HCT116 (cell line): ENCODE measurements at regions not wholly inside any gene's neighbourhood (a gene's known extent, or its start where the extent isn't known, plus 50 kb on each side); places are given as distances from the start of the nearest gene placed in this dataset.

Source experiments
- ATAC-seq: fragments of 200-7000 bp; cut with Tn5 transposase; 2 replicates; pipeline ENCODE4 v1.9.1; 2020; ENCODE audit warnings: mild to moderate bottlenecking, moderate library complexity
- BruUV-seq: library from RNA; stranded (reverse); fragments of 400-500 nt; replicated peaks from 2 replicates; lab custom pipeline; 2021; lab: Mats Ljungman, UMichigan
- CTCF ChIA-PET: fragments of 300-600 bp; sonication (Branson Sonifier 250); formaldehyde crosslinking; loops from one replicate; lab custom pipeline; 2021; ENCODE audit warnings: antibody characterized with exemption; lab: Charles Lee
- POLR2A ChIA-PET: fragments of 300-600, 350-600 bp; sonication (Branson Sonifier 250); formaldehyde crosslinking; loops from one replicate; lab custom pipeline; 2021; ENCODE audit warnings: antibody characterized with exemption; lab: Charles Lee
- RAD21 ChIA-PET, 2 experiments: fragments of 300-600 bp; sonication (Branson Sonifier 250); formaldehyde crosslinking; loops; one replicate each; lab custom pipeline; 2023; ENCODE audit warnings: low total read pairs in 2 of 2; ENCODE audit not compliant: uncharacterized antibody in 2 of 2, unreplicated experiment in 2 of 2, low non-redundant PET in 1 of 2; lab: Charles Lee
- DNase-seq: peaks from one replicate; pipeline ENCODE4 v3.0.0-alpha.2; 2010; ENCODE audit warnings: low read depth, low spot score
- H2AFZ ChIP-seq: fragments of 200-600 bp; shearing (Covaris generic), sonication (generic); 2 replicates; pipeline ENCODE4 v1.6.1; 2017; ENCODE audit warnings: low read depth, mixed run types, mixed read lengths, antibody characterized with exemption, low read length; ENCODE audit not compliant: poor library complexity, severe bottlenecking
- H3K27ac ChIP-seq: 2 replicates; pipeline ENCODE4 v1.5.1; 2012; ENCODE audit warnings: low read depth, low read length
- H3K27me3 ChIP-seq: fragments of 200-600 bp; sonication (generic); 2 replicates; pipeline ENCODE4 v1.6.1; 2016; ENCODE audit warnings: mixed run types, low read length, mixed read lengths; ENCODE audit not compliant: insufficient read depth
- H3K36me3 ChIP-seq, 2 experiments: fragments of 200-500 bp in 1 of 2; fragments of 200-600 bp in 1 of 2; sonication (Bioruptor generic) in 1 of 2; sonication (generic) in 1 of 2; 2 replicates each; pipeline versions ENCODE4 v1.5.1 to v1.6.1; 2014 to 2016; ENCODE audit warnings: low read length in 2 of 2, inconsistent platforms in 1 of 2, mixed read lengths in 1 of 2, mixed run types in 1 of 2; ENCODE audit not compliant: insufficient read depth in 2 of 2, control insufficient read depth in 1 of 2
- H3K4me1 ChIP-seq, 2 experiments: fragments of 200-600 bp in 1 of 2; sonication (generic) in 1 of 2; 2 replicates each; pipeline versions ENCODE4 v1.5.1 to v1.6.1; 2012 to 2017; ENCODE audit warnings: low read length in 2 of 2, inconsistent platforms in 1 of 2, mild to moderate bottlenecking in 1 of 2, mixed read lengths in 1 of 2, mixed run types in 1 of 2, moderate library complexity in 1 of 2; ENCODE audit not compliant: insufficient read depth in 2 of 2, control insufficient read depth in 1 of 2
- H3K4me2 ChIP-seq: fragments of 200-600 bp; sonication (generic); 2 replicates; pipeline ENCODE4 v1.6.1; 2017; ENCODE audit warnings: mixed run types, low read length, mixed read lengths
- H3K4me3 ChIP-seq, 2 experiments: fragments of 200-600 bp in 1 of 2; sonication (generic) in 1 of 2; replicated peaks in 1 of 2; 2 replicates each; pipeline ENCODE4 v1.5.1; 2011 to 2016; ENCODE audit warnings: low read length in 2 of 2, control low read depth in 1 of 2, low read depth in 1 of 2, mild to moderate bottlenecking in 1 of 2, mixed read lengths in 1 of 2, mixed run types in 1 of 2
- H3K79me2 ChIP-seq: fragments of 200-600 bp; sonication (generic); 2 replicates; pipeline ENCODE4 v1.6.1; 2017; ENCODE audit warnings: mild to moderate bottlenecking, mixed run types, low read length, moderate library complexity, mixed read lengths; ENCODE audit not compliant: insufficient read depth
- H3K9ac ChIP-seq: fragments of 200-600 bp; sonication (generic); 2 replicates; pipeline ENCODE4 v1.6.1; 2016; ENCODE audit warnings: low read length, mixed read lengths
- H3K9me2 ChIP-seq: fragments of 200-600 bp; sonication (generic), shearing (Covaris generic); 2 replicates; pipeline ENCODE4 v1.6.1; 2017; ENCODE audit warnings: mixed run types, mild to moderate bottlenecking, moderate library complexity; ENCODE audit not compliant: insufficient read depth
- H3K9me3 ChIP-seq, 2 experiments: fragments of 200-500 bp in 1 of 2; fragments of 200-600 bp in 1 of 2; sonication (Bioruptor generic) in 1 of 2; sonication (generic) in 1 of 2; 2 replicates each; pipeline ENCODE4 v1.6.1; 2014 to 2017; ENCODE audit warnings: low read length in 2 of 2, mixed read lengths in 2 of 2, inconsistent platforms in 1 of 2, low read depth in 1 of 2, mild to moderate bottlenecking in 1 of 2, mixed run types in 1 of 2, moderate library complexity in 1 of 2; ENCODE audit not compliant: control insufficient read depth in 1 of 2, insufficient read depth in 1 of 2
- H4K20me1 ChIP-seq: fragments of 200-600 bp; sonication (generic), shearing (Covaris generic); 2 replicates; pipeline ENCODE4 v1.6.1; 2017; ENCODE audit warnings: mixed run types, mild to moderate bottlenecking, moderate library complexity; ENCODE audit not compliant: insufficient read depth
- CBX3 ChIP-seq: IDR thresholded peaks from 2 replicates; pipeline ENCODE4 v1.6.1; 2012; ENCODE audit warnings: low read depth
- EGR1 ChIP-seq: IDR thresholded peaks from 2 replicates; pipeline ENCODE4 v1.6.1; 2012; ENCODE audit warnings: low read depth
- EZH2 ChIP-seq: fragments of 200-600 bp; sonication (generic); IDR thresholded peaks from 2 replicates; pipeline ENCODE4 v1.6.1; 2017; ENCODE audit warnings: antibody characterized with exemption, mixed run types
- EZH2phosphoT487 ChIP-seq: fragments of 200-600 bp; IDR thresholded peaks from 2 replicates; pipeline ENCODE4 v1.6.1; 2018; ENCODE audit warnings: antibody characterized with exemption, borderline replicate concordance
- POLR2AphosphoS5 ChIP-seq: IDR thresholded peaks from 2 replicates; pipeline ENCODE4 v1.6.1; 2011; ENCODE audit warnings: mild to moderate bottlenecking, low read depth, low read length, moderate library complexity
- RAD21 ChIP-seq: IDR thresholded peaks from 2 replicates; pipeline ENCODE4 v1.6.1; 2012; ENCODE audit warnings: low read depth, mild to moderate bottlenecking
- SP1 ChIP-seq: IDR thresholded peaks from 2 replicates; pipeline ENCODE4 v1.6.1; 2012; ENCODE audit warnings: low read depth
- YY1 ChIP-seq: IDR thresholded peaks from 2 replicates; pipeline ENCODE4 v1.6.1; 2011; ENCODE audit warnings: low read length, low read depth, moderate library complexity, mild to moderate bottlenecking; ENCODE audit not compliant: insufficient replicate concordance; ENCODE audit errors: extremely low read depth
- ZNF274 ChIP-seq: fragments of 200-500 bp; sonication (Bioruptor generic); IDR thresholded peaks from 2 replicates; pipeline ENCODE4 v1.6.1; 2014; ENCODE audit warnings: mild to moderate bottlenecking, low read depth, low read length, inconsistent platforms
- intact Hi-C: fragments of 100-400 bp; cut with micrococcal nuclease; formaldehyde crosslinking; loops from 2 replicates; pipeline ENCODE4 v1.10.0; 2022
- TF ChIP-seq, protein P1 (sequence below): IDR thresholded peaks from 2 replicates; pipeline ENCODE4 v1.6.1; 2011; ENCODE audit warnings: mild to moderate bottlenecking, low read length, moderate library complexity; ENCODE audit not compliant: insufficient replicate concordance; ENCODE audit errors: extremely low read depth
- TF ChIP-seq, protein P2 (sequence below): IDR thresholded peaks from 2 replicates; pipeline ENCODE4 v1.6.1; 2012
- TF ChIP-seq, protein P3 (sequence below): IDR thresholded peaks from 2 replicates; pipeline ENCODE4 v1.6.1; 2012

DNA sequence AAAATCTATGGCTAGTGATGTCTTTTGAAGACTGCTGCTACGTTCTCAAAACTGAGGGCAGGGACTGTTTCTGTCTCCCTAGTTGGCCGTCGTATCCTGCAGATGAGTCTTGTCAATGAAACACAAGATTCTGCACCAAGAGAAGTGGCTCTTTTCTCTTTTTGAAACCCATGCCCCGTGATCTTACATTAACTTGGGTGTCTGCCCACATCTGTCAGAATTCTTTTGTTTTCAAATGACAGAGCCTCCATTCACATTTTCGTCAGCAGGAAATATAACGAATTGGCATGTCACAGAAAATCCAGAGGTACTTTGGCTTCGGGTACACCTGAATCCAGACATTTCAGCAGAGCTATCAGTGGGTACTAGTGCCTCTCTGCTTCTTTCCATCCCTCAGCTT is 331.3 kb upstream of the PROK2 start:
- no peak overlapping the region for H3K4me2 ChIP-seq
- H3K36me3 ChIP-seq = no peaks in the 10 kb centered on the region
- DNase-seq (no peak), ATAC-seq (no peak)
- H3K27ac ChIP-seq = no peak overlapping the region
- BruUV-seq = no TSS peak
- no peaks in the 10 kb centered on the region for H4K20me1 ChIP-seq
- H2AFZ ChIP-seq = no peak overlapping the region
- RAD21 ChIA-PET = no interaction called here
- 0 out of 2 replicates have a peak, but pooled peaks cover 11% of the 10 kb centered on the region for H3K27me3 ChIP-seq
- intact Hi-C loops = no loop called here
- TF ChIP-seq, protein P1, sequence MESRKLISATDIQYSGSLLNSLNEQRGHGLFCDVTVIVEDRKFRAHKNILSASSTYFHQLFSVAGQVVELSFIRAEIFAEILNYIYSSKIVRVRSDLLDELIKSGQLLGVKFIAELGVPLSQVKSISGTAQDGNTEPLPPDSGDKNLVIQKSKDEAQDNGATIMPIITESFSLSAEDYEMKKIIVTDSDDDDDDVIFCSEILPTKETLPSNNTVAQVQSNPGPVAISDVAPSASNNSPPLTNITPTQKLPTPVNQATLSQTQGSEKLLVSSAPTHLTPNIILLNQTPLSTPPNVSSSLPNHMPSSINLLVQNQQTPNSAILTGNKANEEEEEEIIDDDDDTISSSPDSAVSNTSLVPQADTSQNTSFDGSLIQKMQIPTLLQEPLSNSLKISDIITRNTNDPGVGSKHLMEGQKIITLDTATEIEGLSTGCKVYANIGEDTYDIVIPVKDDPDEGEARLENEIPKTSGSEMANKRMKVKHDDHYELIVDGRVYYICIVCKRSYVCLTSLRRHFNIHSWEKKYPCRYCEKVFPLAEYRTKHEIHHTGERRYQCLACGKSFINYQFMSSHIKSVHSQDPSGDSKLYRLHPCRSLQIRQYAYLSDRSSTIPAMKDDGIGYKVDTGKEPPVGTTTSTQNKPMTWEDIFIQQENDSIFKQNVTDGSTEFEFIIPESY = no peak
- TF ChIP-seq ZNF274 = no peak
- no peak for TF ChIP-seq RAD21
- no peak for TF ChIP-seq EGR1
- TF ChIP-seq SP1 = no peak
- no peak for TF ChIP-seq CBX3
- no peak for TF ChIP-seq POLR2AphosphoS5
- no peak for TF ChIP-seq YY1
- TF ChIP-seq, protein P2, sequence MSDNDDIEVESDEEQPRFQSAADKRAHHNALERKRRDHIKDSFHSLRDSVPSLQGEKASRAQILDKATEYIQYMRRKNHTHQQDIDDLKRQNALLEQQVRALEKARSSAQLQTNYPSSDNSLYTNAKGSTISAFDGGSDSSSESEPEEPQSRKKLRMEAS = no peak
- no peak for TF ChIP-seq EZH2phosphoT487
- TF ChIP-seq EZH2 = no peak
- TF ChIP-seq, protein P3, sequence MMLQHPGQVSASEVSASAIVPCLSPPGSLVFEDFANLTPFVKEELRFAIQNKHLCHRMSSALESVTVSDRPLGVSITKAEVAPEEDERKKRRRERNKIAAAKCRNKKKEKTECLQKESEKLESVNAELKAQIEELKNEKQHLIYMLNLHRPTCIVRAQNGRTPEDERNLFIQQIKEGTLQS = no peak
- no peaks in the 10 kb centered on the region for H3K4me1 ChIP-seq
- POLR2A ChIA-PET = no interaction called here
- no peaks in the 10 kb centered on the region for H3K79me2 ChIP-seq
- H3K4me3 ChIP-seq = no peak overlapping the region
- CTCF ChIA-PET = no interaction called here
- no peaks in the 10 kb centered on the region for H3K9me2 ChIP-seq
- H3K9me3 ChIP-seq = no peaks in the 10 kb centered on the region
- no peak overlapping the region for H3K9ac ChIP-seq
